ENCODE measurements at regions not wholly inside any gene's neighbourhood (a gene's known extent, or its start where the extent isn't known, plus 50 kb on each side); places are given as distances from the start of the nearest gene placed in this dataset.

DNA sequence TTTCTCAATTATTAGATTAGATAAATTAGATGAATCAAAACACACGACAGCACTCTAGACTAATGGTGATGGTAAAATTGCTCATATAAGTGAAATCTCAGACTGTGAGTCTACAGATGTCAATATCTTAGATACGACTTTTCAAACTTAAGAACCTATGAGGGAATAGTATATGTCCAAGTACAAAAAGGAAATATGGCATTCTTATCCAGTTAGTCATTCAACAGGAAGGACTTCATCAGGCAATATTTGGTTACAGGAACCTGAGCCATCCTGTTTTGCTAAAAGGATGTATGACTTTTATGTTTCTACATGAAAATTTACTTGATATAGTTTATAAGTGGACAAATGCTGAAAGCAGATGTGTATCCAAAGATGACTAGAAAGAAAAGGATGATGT is 107.0 kb downstream of the CT47B1 start:
- Histone ChIP-seq H3K27ac (peak overlapping the region; percentile 60 to 64; a peak in 2 of 6 replicates), H3K4me1 (peaks cover 18% of the 10 kb centered on the region), H3K4me2 (no peak overlapping the region), H3K4me3 (no peak overlapping the region), H3K9me3 (no peaks in the 10 kb centered on the region)
- ChIA-PET CTCF (interaction anchor here (2.4 kb wide), 1 partner anchor 28 kb away, joined by 7 read pairs; no protein-coding TSS in a partner anchor), POLR2A (no interaction called here)
- 51% methylated on average over 2 of the region's 2 CpGs for WGBS (ENCODE audit: missing lambda C conversion rate)
- TF ChIP-seq, protein P1, sequence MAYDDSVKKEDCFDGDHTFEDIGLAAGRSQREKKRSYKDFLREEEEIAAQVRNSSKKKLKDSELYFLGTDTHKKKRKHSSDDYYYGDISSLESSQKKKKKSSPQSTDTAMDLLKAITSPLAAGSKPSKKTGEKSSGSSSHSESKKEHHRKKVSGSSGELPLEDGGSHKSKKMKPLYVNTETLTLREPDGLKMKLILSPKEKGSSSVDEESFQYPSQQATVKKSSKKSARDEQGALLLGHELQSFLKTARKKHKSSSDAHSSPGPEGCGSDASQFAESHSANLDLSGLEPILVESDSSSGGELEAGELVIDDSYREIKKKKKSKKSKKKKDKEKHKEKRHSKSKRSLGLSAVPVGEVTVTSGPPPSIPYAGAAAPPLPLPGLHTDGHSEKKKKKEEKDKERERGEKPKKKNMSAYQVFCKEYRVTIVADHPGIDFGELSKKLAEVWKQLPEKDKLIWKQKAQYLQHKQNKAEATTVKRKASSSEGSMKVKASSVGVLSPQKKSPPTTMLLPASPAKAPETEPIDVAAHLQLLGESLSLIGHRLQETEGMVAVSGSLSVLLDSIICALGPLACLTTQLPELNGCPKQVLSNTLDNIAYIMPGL (CRISPR knock-in tag; IDR thresholded peaks at IDR 0.05; ENCODE audit: borderline replicate concordance) = no peak
- DNase-seq (ENCODE audit: low read depth in 1 of 2, low spot score in 1 of 2) = no peak
- peak; percentile 28 for FAIRE-seq
- no peak for ATAC-seq

DNA sequence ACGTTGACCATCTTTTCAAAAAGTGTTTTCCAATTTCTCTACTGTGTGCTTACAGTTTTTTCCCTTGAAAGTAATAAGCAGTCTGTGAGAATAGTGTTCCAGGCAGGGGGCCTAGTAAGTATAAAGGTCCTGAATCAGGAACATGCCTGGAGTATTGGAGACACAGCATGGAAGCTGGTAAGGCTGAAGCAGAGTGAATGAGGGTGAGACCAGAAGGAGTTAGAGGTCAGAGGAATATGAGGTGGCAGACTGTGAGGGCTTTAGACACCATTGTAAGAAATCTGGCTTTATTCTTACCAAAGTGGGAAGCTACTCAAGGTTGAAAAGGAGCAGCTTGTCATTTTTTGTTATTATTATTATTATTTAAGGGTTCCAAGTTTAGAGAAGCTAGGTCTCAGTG is 107.4 kb downstream of the CT47B1 start:
- ATAC-seq (no peak), FAIRE-seq (no peak), DNase-seq (ENCODE audit: low read depth in 1 of 2, low spot score in 1 of 2) (no peak)
- H3K27ac ChIP-seq = peak overlapping the region in 1 of 2 experiments; percentile 64; a peak in 2 of 6 replicates
- ChIA-PET POLR2A (no interaction called here), CTCF (no interaction called here)
- no peak overlapping the region for H3K4me3 ChIP-seq
- TF ChIP-seq TFCP2L1 (CRISPR knock-in tag; IDR thresholded peaks at IDR 0.05) = no peak
- TF ChIP-seq, protein P2, sequence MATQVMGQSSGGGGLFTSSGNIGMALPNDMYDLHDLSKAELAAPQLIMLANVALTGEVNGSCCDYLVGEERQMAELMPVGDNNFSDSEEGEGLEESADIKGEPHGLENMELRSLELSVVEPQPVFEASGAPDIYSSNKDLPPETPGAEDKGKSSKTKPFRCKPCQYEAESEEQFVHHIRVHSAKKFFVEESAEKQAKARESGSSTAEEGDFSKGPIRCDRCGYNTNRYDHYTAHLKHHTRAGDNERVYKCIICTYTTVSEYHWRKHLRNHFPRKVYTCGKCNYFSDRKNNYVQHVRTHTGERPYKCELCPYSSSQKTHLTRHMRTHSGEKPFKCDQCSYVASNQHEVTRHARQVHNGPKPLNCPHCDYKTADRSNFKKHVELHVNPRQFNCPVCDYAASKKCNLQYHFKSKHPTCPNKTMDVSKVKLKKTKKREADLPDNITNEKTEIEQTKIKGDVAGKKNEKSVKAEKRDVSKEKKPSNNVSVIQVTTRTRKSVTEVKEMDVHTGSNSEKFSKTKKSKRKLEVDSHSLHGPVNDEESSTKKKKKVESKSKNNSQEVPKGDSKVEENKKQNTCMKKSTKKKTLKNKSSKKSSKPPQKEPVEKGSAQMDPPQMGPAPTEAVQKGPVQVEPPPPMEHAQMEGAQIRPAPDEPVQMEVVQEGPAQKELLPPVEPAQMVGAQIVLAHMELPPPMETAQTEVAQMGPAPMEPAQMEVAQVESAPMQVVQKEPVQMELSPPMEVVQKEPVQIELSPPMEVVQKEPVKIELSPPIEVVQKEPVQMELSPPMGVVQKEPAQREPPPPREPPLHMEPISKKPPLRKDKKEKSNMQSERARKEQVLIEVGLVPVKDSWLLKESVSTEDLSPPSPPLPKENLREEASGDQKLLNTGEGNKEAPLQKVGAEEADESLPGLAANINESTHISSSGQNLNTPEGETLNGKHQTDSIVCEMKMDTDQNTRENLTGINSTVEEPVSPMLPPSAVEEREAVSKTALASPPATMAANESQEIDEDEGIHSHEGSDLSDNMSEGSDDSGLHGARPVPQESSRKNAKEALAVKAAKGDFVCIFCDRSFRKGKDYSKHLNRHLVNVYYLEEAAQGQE (IDR thresholded peaks at IDR 0.05) = no peak
- TF ChIP-seq TP53 (CRISPR knock-in tag; IDR thresholded peaks at IDR 0.05) = no peak
- TF ChIP-seq, protein P3, sequence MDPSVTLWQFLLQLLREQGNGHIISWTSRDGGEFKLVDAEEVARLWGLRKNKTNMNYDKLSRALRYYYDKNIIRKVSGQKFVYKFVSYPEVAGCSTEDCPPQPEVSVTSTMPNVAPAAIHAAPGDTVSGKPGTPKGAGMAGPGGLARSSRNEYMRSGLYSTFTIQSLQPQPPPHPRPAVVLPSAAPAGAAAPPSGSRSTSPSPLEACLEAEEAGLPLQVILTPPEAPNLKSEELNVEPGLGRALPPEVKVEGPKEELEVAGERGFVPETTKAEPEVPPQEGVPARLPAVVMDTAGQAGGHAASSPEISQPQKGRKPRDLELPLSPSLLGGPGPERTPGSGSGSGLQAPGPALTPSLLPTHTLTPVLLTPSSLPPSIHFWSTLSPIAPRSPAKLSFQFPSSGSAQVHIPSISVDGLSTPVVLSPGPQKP (IDR thresholded peaks at IDR 0.05; ENCODE audit: low read depth, low read length) = no peak
- TF ChIP-seq, protein P4, sequence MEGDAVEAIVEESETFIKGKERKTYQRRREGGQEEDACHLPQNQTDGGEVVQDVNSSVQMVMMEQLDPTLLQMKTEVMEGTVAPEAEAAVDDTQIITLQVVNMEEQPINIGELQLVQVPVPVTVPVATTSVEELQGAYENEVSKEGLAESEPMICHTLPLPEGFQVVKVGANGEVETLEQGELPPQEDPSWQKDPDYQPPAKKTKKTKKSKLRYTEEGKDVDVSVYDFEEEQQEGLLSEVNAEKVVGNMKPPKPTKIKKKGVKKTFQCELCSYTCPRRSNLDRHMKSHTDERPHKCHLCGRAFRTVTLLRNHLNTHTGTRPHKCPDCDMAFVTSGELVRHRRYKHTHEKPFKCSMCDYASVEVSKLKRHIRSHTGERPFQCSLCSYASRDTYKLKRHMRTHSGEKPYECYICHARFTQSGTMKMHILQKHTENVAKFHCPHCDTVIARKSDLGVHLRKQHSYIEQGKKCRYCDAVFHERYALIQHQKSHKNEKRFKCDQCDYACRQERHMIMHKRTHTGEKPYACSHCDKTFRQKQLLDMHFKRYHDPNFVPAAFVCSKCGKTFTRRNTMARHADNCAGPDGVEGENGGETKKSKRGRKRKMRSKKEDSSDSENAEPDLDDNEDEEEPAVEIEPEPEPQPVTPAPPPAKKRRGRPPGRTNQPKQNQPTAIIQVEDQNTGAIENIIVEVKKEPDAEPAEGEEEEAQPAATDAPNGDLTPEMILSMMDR (IDR thresholded peaks at IDR 0.05) = no peak
- no peak for TF ChIP-seq EHF (CRISPR knock-in tag; IDR thresholded peaks at IDR 0.05)
- no peak for TF ChIP-seq JUNB (IDR thresholded peaks at IDR 0.05)
- no peak for TF ChIP-seq EHMT2 (IDR thresholded peaks at IDR 0.05; ENCODE audit: low read depth)
- peaks cover 18% of the 10 kb centered on the region for H3K4me1 ChIP-seq
- 57% methylated on average over 1 of the region's 1 CpG for WGBS (ENCODE audit: missing lambda C conversion rate)
- H3K9me3 ChIP-seq = no peaks in the 10 kb centered on the region
- no peak overlapping the region for H3K4me2 ChIP-seq

DNA sequence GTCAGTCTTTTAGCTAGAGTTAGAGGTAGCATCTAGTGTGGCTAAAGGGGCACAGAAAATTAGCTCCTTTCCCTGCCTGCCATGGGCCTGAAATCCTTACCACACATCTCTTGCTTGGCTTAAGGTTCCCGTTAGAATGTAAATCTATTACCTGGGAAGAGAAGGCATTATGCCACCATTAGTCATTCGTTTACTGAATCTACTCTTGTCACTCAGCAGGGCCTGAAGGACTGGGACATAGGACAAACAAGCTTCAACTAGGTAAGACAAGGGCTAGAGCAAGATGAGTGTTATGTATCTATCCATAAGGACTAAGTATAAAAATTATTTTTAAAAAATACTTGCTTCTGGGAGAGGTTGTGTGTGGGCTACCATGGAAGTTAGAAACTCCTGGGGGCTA is 112.4 kb downstream of the CT47B1 start:
- Histone ChIP-seq H3K27ac (peak overlapping the region in 1 of 2 experiments; percentile 48; a peak in 1 of 6 replicates), H3K4me3 (no peak overlapping the region), H3K4me2 (no peak overlapping the region), H3K4me1 (no peaks in the 10 kb centered on the region), H3K9me3 (no peaks in the 10 kb centered on the region)
- ATAC-seq (no peak), FAIRE-seq (no peak), DNase-seq (ENCODE audit: low read depth in 1 of 2, low spot score in 1 of 2) (no peak)
- CTCF ChIA-PET = no interaction called here
- no peak for TF ChIP-seq PHF8 (IDR thresholded peaks at IDR 0.05; ENCODE audit: borderline replicate concordance, low read depth)
- no peak for TF ChIP-seq RCOR1 (IDR thresholded peaks at IDR 0.05; ENCODE audit: low read depth, low read length)
- TF ChIP-seq, protein P5, sequence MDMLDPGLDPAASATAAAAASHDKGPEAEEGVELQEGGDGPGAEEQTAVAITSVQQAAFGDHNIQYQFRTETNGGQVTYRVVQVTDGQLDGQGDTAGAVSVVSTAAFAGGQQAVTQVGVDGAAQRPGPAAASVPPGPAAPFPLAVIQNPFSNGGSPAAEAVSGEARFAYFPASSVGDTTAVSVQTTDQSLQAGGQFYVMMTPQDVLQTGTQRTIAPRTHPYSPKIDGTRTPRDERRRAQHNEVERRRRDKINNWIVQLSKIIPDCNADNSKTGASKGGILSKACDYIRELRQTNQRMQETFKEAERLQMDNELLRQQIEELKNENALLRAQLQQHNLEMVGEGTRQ (IDR thresholded peaks at IDR 0.05) = no peak
- no peak for TF ChIP-seq MAFK (IDR thresholded peaks at IDR 0.05; ENCODE audit: partially characterized antibody)
- TF ChIP-seq JUNB (IDR thresholded peaks at IDR 0.05) = no peak
- no peak for TF ChIP-seq ZC3H11A (IDR thresholded peaks at IDR 0.05)
- TF ChIP-seq MYC (IDR thresholded peaks at IDR 0.05; ENCODE audit: borderline replicate concordance, low read length) = no peak
- TF ChIP-seq, protein P6, sequence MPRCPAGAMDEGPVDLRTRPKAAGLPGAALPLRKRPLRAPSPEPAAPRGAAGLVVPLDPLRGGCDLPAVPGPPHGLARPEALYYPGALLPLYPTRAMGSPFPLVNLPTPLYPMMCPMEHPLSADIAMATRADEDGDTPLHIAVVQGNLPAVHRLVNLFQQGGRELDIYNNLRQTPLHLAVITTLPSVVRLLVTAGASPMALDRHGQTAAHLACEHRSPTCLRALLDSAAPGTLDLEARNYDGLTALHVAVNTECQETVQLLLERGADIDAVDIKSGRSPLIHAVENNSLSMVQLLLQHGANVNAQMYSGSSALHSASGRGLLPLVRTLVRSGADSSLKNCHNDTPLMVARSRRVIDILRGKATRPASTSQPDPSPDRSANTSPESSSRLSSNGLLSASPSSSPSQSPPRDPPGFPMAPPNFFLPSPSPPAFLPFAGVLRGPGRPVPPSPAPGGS (IDR thresholded peaks at IDR 0.05) = no peak
- TF ChIP-seq, protein P7, sequence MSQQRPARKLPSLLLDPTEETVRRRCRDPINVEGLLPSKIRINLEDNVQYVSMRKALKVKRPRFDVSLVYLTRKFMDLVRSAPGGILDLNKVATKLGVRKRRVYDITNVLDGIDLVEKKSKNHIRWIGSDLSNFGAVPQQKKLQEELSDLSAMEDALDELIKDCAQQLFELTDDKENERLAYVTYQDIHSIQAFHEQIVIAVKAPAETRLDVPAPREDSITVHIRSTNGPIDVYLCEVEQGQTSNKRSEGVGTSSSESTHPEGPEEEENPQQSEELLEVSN (IDR thresholded peaks at IDR 0.05; ENCODE audit: borderline replicate concordance, low read depth) = no peak
- TF ChIP-seq FOSL2 (IDR thresholded peaks at IDR 0.05) = no peak
- no peak for TF ChIP-seq FOSL2 (CRISPR knock-in tag; IDR thresholded peaks at IDR 0.05)
- no peak for TF ChIP-seq KDM5A (IDR thresholded peaks at IDR 0.05)
- POLR2A ChIA-PET = no interaction called here
- 36% methylated on average over 2 of the region's 2 CpGs for WGBS (ENCODE audit: missing lambda C conversion rate)

Measured in A549 (cell line).